HepG2 (cell line): ENCODE measurements at regions not wholly inside any gene's neighbourhood (a gene's known extent, or its start where the extent isn't known, plus 50 kb on each side); places are given as distances from the start of the nearest gene placed in this dataset.

ENCODE experiments used
- ATAC-seq: fragments of 200-7000 bp; cut with Tn5 transposase; 3 replicates; pipeline ENCODE4 v1.9.1; 2020; ENCODE audit warnings: mild to moderate bottlenecking, moderate library complexity
- BruUV-seq: library from RNA; stranded (reverse); fragments of 400-500 nt; replicated peaks from 2 replicates; lab custom pipeline; 2021; lab: Mats Ljungman, UMichigan
- CTCF ChIA-PET: fragments of 300-600 bp; formaldehyde crosslinking; extraction: SDS; loops from one replicate; lab custom pipeline; 2021; ENCODE audit warnings: low total read pairs, inconsistent platforms, low intra/inter-chr PET ratio; lab: Yijun Ruan, JAX
- POLR2A ChIA-PET: fragments of 350-600 bp; sonication (Branson Sonifier 250); formaldehyde crosslinking; loops from one replicate; lab custom pipeline; 2020; ENCODE audit warnings: antibody characterized with exemption, inconsistent platforms; lab: Yijun Ruan, JAX
- DNase-seq: peaks from one replicate; pipeline ENCODE4 v3.0.0-alpha.2; 2015; ENCODE audit warnings: low spot score
- FAIRE-seq: peaks from 3 replicates; lab custom pipeline; 2011; peaks lifted over from hg19 to GRCh38; lab: Jason Lieb, UNC
- H2AFZ ChIP-seq: one replicate; pipeline ENCODE4 v1.6.1; 2011; ENCODE audit warnings: low read length, inconsistent platforms
- H3K27ac ChIP-seq: fragments of 300-600 bp; 3 replicates; pipeline ENCODE4 v1.8.0; 2011; ENCODE audit warnings: mixed run types, mild to moderate bottlenecking, mixed read lengths, low read length, inconsistent platforms; ENCODE audit not compliant: insufficient read depth; ENCODE audit errors: extremely low read length
- H3K27me3 ChIP-seq, 2 experiments: fragments of 200-600 bp in 1 of 2; 2 replicates in 1 of 2; 3 replicates in 1 of 2; pipeline versions ENCODE4 v1.6.0 to v1.8.0; 2011; ENCODE audit warnings: low read length in 2 of 2, mild to moderate bottlenecking in 2 of 2, moderate library complexity in 2 of 2, inconsistent platforms in 1 of 2; ENCODE audit not compliant: insufficient read depth in 2 of 2, control insufficient read depth in 1 of 2
- H3K36me3 ChIP-seq, 2 experiments: fragments of 200-600 bp in 1 of 2; replicated peaks in 1 of 2; 2 replicates in 1 of 2; 3 replicates in 1 of 2; pipeline versions ENCODE4 v1.5.1 to v1.8.0; 2011; ENCODE audit warnings: low read length in 2 of 2, inconsistent platforms in 1 of 2; ENCODE audit not compliant: insufficient read depth in 2 of 2, control insufficient read depth in 1 of 2
- H3K4me1 ChIP-seq: 2 replicates; pipeline ENCODE4 v1.5.1; 2012; ENCODE audit warnings: low read length, inconsistent platforms; ENCODE audit not compliant: insufficient read depth
- H3K4me2 ChIP-seq: 2 replicates; pipeline ENCODE4 v1.6.0; 2011; ENCODE audit warnings: low read depth, low read length, inconsistent platforms
- H3K4me3 ChIP-seq, 3 experiments: fragments of 200-600 bp in 1 of 3; sonication (generic), shearing (Covaris generic) in 1 of 3; replicated peaks in 1 of 3; 2 replicates each; pipeline ENCODE4 v1.5.1; 2011 to 2016; ENCODE audit warnings: low read length in 3 of 3, inconsistent platforms in 2 of 3, low read depth in 2 of 3, mild to moderate bottlenecking in 2 of 3, control low read depth in 1 of 3, mixed read lengths in 1 of 3; ENCODE audit not compliant: insufficient read depth in 1 of 3
- H3K79me2 ChIP-seq: one replicate; pipeline ENCODE4 v1.6.1; 2011; ENCODE audit warnings: low read length, inconsistent platforms; ENCODE audit not compliant: insufficient read depth
- H3K9ac ChIP-seq: 2 replicates; pipeline ENCODE4 v1.6.0; 2011; ENCODE audit warnings: mild to moderate bottlenecking, low read depth, low read length, inconsistent platforms; ENCODE audit not compliant: insufficient read depth
- H3K9me3 ChIP-seq: 2 replicates; pipeline ENCODE4 v1.5.1; 2012; ENCODE audit warnings: mild to moderate bottlenecking, low read length
- H4K20me1 ChIP-seq: 2 replicates; pipeline ENCODE4 v1.6.0; 2011; ENCODE audit warnings: inconsistent platforms, mild to moderate bottlenecking, low read length, moderate library complexity; ENCODE audit not compliant: insufficient read depth
- AGO1 ChIP-seq: fragments of 200-400 bp; formaldehyde crosslinking; IDR thresholded peaks from 2 replicates; pipeline ENCODE4 v1.6.1; 2017; ENCODE audit warnings: mild to moderate bottlenecking, low read depth, low read length, moderate library complexity; ENCODE audit not compliant: poor library complexity, severe bottlenecking
- GTF3A ChIP-seq: sonication (generic); formaldehyde crosslinking; conservative IDR thresholded peaks from 2 replicates; pipeline ENCODE4 v1.4.0; 2020; ENCODE audit warnings: mild to moderate bottlenecking, missing genetic modification reagents
- MATR3 ChIP-seq: sonication (generic); formaldehyde crosslinking; IDR thresholded peaks from 2 replicates; pipeline ENCODE4 v1.4.0; 2020; ENCODE audit warnings: missing genetic modification reagents
- REL ChIP-seq: sonication (generic); formaldehyde crosslinking; conservative IDR thresholded peaks from 2 replicates; pipeline ENCODE4 v1.8.0; 2022; ENCODE audit warnings: mild to moderate bottlenecking, missing genetic modification reagents, moderate library complexity
- REXO4 ChIP-seq: sonication (generic); formaldehyde crosslinking; IDR thresholded peaks from 2 replicates; pipeline ENCODE4 v1.8.0; 2022; ENCODE audit warnings: missing genetic modification reagents, mild to moderate bottlenecking, borderline replicate concordance
- ZBTB20 ChIP-seq: sonication (generic); formaldehyde crosslinking; IDR thresholded peaks from 2 replicates; pipeline ENCODE4 v1.8.1; 2023; ENCODE audit warnings: missing genetic modification reagents, low read depth, mild to moderate bottlenecking, borderline replicate concordance
- ZNF121 ChIP-seq: sonication (generic); formaldehyde crosslinking; IDR thresholded peaks from 2 replicates; pipeline ENCODE4 v1.5.0; 2020; ENCODE audit warnings: mild to moderate bottlenecking, missing genetic modification reagents
- ZNF232 ChIP-seq: sonication (generic); formaldehyde crosslinking; IDR thresholded peaks from 2 replicates; pipeline ENCODE4 v1.4.0; 2020; ENCODE audit warnings: missing genetic modification reagents, borderline replicate concordance
- ZNF737 ChIP-seq: sonication (generic); formaldehyde crosslinking; IDR thresholded peaks from 2 replicates; pipeline ENCODE4 v1.5.0; 2020; ENCODE audit warnings: missing genetic modification reagents, mild to moderate bottlenecking, borderline replicate concordance
- WGBS: methylation state at CpG from one replicate; pipeline ENCODE4 v1.1.6; 2017; ENCODE audit warnings: low lambda C conversion rate; 5-methylcytosine and 5-hydroxymethylcytosine counted together
- in situ Hi-C: cut with HindIII; loops from 2 replicates; pipeline ENCODE4 v1.10.0; 2017; ENCODE audit warnings: low pct_unique_long_range_greater_than_20kb; ENCODE audit not compliant: extremely low pct_ligation_motif_present
- intact Hi-C: fragments of 100-400 bp; cut with micrococcal nuclease; formaldehyde crosslinking; loops from one replicate; pipeline ENCODE4 v1.10.0; 2022; ENCODE audit not compliant: unreplicated experiment
- TF ChIP-seq, protein P1 (sequence below): sonication (generic); formaldehyde crosslinking; IDR thresholded peaks from 2 replicates; pipeline ENCODE4 v1.5.0; 2020; ENCODE audit warnings: missing genetic modification reagents
- TF ChIP-seq, protein P2 (sequence below): sonication (generic); formaldehyde crosslinking; IDR thresholded peaks from 2 replicates; pipeline ENCODE4 v1.5.0; 2020; ENCODE audit warnings: missing genetic modification reagents, mild to moderate bottlenecking, borderline replicate concordance

DNA sequence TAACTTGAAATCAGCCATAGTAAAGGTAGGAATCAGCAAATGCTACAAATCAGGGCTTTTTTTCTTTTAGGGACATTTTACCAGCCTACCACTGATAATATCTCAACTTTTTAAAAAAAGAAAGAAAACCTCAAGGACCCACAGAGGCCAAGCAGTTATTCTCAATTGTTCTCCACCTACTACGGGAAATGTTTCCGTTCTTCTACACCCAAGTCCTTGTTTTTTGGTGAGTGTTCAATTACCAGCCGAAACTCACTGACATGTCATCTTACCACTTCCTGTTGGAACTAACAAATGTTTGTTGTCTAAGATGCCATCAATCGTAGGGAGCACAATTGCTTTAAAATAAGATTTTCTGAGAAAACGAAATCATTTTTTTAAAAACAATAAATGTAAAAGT lies 50.2 kb upstream of the CDK1 start:
- ChIA-PET CTCF (no interaction called here), POLR2A (no interaction called here)
- Histone ChIP-seq H3K36me3 (no peaks in the 10 kb centered on the region), H3K79me2 (no peaks in the 10 kb centered on the region), H4K20me1 (no peaks in the 10 kb centered on the region), H3K9ac (no peak overlapping the region), H3K27ac (no peak overlapping the region), H3K9me3 (no peaks in the 10 kb centered on the region), H3K27me3 (peaks cover 4 to 23% of the 10 kb centered on the region in 2 experiments), H2AFZ (no peak overlapping the region), H3K4me1 (peaks cover 8% of the 10 kb centered on the region), H3K4me3 (no peak overlapping the region), H3K4me2 (no peak overlapping the region)
- WGBS = 25% methylated on average over 5 of the region's 5 CpGs
- TF ChIP-seq ZBTB20 (CRISPR knock-in tag) (no peak), GTF3A (no peak), ZNF737 (CRISPR knock-in tag) (no peak), ZNF121 (CRISPR knock-in tag) (no peak)
- intact Hi-C loops = no loop called here
- in situ Hi-C loops = no loop called here
- no peak for FAIRE-seq
- no peak for ATAC-seq
- DNase-seq = no peak
- BruUV-seq = no TSS peak

DNA sequence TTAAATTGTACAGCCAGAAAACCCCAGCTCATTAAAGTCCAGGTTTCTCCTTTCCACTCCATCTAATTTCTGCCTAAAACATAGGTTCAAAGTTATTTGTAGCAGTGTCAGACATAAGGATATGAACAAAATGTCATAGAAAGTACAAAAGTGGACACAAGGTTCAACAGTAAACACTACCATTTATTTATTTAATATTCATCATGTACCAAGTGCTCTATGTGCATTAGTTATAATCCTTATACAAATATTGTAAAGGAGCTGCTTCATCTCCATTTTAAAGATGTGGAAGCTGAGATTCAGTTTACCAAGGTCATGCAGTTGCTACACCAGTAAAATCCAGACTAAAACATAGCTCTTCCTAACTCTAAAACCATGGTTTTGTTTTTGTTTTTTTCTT lies 52.0 kb upstream of the CDK1 start:
- H3K4me1 ChIP-seq = no peaks in the 10 kb centered on the region
- no peaks in the 10 kb centered on the region for H4K20me1 ChIP-seq
- no TSS peak for BruUV-seq
- no peaks in the 10 kb centered on the region for H3K9me3 ChIP-seq
- POLR2A ChIA-PET = no interaction called here
- no peaks in the 10 kb centered on the region for H3K79me2 ChIP-seq
- FAIRE-seq = no peak
- H3K27me3 ChIP-seq = peaks cover 0 to 5% of the 10 kb centered on the region in 2 experiments; a peak in 1 of 5 replicates
- no peak overlapping the region for H3K4me3 ChIP-seq
- no peak overlapping the region for H2AFZ ChIP-seq
- no peaks in the 10 kb centered on the region for H3K36me3 ChIP-seq
- no peak overlapping the region for H3K27ac ChIP-seq
- H3K9ac ChIP-seq = no peak overlapping the region
- DNase-seq = no peak
- intact Hi-C loops = no loop called here
- in situ Hi-C loops = no loop called here
- no peak for ATAC-seq
- no peak overlapping the region for H3K4me2 ChIP-seq
- CTCF ChIA-PET = no interaction called here
- TF ChIP-seq REL (no peak), MATR3 (CRISPR knock-in tag) (no peak), ZNF232 (no peak), REXO4 (CRISPR knock-in tag) (no peak), AGO1 (no peak)
- TF ChIP-seq, protein P1, sequence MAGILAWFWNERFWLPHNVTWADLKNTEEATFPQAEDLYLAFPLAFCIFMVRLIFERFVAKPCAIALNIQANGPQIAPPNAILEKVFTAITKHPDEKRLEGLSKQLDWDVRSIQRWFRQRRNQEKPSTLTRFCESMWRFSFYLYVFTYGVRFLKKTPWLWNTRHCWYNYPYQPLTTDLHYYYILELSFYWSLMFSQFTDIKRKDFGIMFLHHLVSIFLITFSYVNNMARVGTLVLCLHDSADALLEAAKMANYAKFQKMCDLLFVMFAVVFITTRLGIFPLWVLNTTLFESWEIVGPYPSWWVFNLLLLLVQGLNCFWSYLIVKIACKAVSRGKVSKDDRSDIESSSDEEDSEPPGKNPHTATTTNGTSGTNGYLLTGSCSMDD (CRISPR knock-in tag) = no peak
- TF ChIP-seq, protein P2, sequence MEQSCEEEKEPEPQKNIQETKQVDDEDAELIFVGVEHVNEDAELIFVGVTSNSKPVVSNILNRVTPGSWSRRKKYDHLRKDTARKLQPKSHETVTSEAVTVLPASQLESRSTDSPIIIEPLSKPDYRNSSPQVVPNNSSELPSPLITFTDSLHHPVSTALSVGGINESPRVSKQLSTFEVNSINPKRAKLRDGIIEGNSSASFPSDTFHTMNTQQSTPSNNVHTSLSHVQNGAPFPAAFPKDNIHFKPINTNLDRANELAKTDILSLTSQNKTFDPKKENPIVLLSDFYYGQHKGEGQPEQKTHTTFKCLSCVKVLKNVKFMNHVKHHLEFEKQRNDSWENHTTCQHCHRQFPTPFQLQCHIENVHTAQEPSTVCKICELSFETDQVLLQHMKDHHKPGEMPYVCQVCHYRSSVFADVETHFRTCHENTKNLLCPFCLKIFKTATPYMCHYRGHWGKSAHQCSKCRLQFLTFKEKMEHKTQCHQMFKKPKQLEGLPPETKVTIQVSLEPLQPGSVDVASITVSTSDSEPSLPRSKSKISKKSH = no peak
